K562 (cell line): ENCODE measurements at regions not wholly inside any gene's neighbourhood (a gene's known extent, or its start where the extent isn't known, plus 50 kb on each side); places are given as distances from the start of the nearest gene placed in this dataset.

Experiments
- BHLHE40 ChIP-seq: IDR thresholded peaks from 2 replicates; pipeline ENCODE4 v1.6.1; 2011; ENCODE audit warnings: low read length, improper control_type of control experiment
- DIDO1 ChIP-seq: fragments of 450-650 bp; IDR thresholded peaks from 2 replicates; pipeline ENCODE4 v1.6.1; 2016; ENCODE audit warnings: low read depth, missing biosample characterization, missing genetic modification characterization
- NR2C2 ChIP-seq, 2 experiments: fragments of 200-800 bp in 1 of 2; sonication (Bioruptor generic) in 1 of 2; sonication (generic) in 1 of 2; formaldehyde crosslinking in 1 of 2; IDR thresholded peaks; 2 replicates each; pipeline versions ENCODE4 v1.6.1 to v1.8.0; 2016 to 2022; ENCODE audit warnings: mild to moderate bottlenecking in 1 of 2, missing compliant biosample characterization in 1 of 2, missing genetic modification characterization in 1 of 2, missing genetic modification reagents in 1 of 2
- POLR2A ChIP-seq: fragments of 450-650 bp; conservative IDR thresholded peaks from 2 replicates; pipeline ENCODE4 v1.6.1; 2016
- POLR3G ChIP-seq: IDR thresholded peaks from 2 replicates; pipeline ENCODE4 v1.6.1; 2011; ENCODE audit not compliant: insufficient read length, insufficient replicate concordance; ENCODE audit errors: extremely low read depth
- RBFOX2 ChIP-seq: fragments of 200-400 bp; formaldehyde crosslinking; IDR thresholded peaks from 2 replicates; pipeline ENCODE4 v1.6.1; 2017; ENCODE audit warnings: low read depth, mild to moderate bottlenecking, low read length, moderate library complexity
- SMARCA5 ChIP-seq: fragments of 450-650 bp; IDR thresholded peaks from 2 replicates; pipeline ENCODE4 v1.6.1; 2016
- YY1 ChIP-seq, 3 experiments: IDR thresholded peaks; 2 replicates each; pipeline ENCODE4 v1.6.1; 2011; ENCODE audit warnings: low read length in 2 of 3, mild to moderate bottlenecking in 2 of 3, moderate library complexity in 2 of 3, borderline replicate concordance in 1 of 3, control low read depth in 1 of 3, low read depth in 1 of 3; ENCODE audit not compliant: insufficient read depth in 3 of 3, insufficient replicate concordance in 2 of 3, control insufficient read depth in 1 of 3, insufficient read length in 1 of 3; ENCODE audit errors: extremely low read depth in 1 of 3
- ZBED1 ChIP-seq: IDR thresholded peaks from 2 replicates; pipeline ENCODE4 v1.6.1; 2014
- ZNF696 ChIP-seq: fragments of 250-450 bp; sonication (Bioruptor Pico); conservative IDR thresholded peaks from 2 replicates; pipeline ENCODE4 v1.4.0; 2020; ENCODE audit warnings: mild to moderate bottlenecking, moderate library complexity
- TF ChIP-seq, protein P1 (sequence below): fragments of 250-450 bp; sonication (Bioruptor Pico); IDR thresholded peaks from 2 replicates; pipeline ENCODE4 v1.9.0; 2021; ENCODE audit warnings: mild to moderate bottlenecking, inconsistent platforms
- TF ChIP-seq, protein P2 (sequence below): fragments of 250-450 bp; sonication (Bioruptor Pico); IDR thresholded peaks from 2 replicates; pipeline ENCODE4 v1.5.0; 2020; ENCODE audit warnings: mild to moderate bottlenecking
- TF ChIP-seq, protein P3 (sequence below): fragments of 450-650 bp; formaldehyde crosslinking; IDR thresholded peaks from 2 replicates; pipeline ENCODE4 v1.4.0; 2022; ENCODE audit warnings: mild to moderate bottlenecking, moderate library complexity
- TF ChIP-seq, protein P4 (sequence below): fragments of 200-800 bp; sonication (Bioruptor generic); IDR thresholded peaks from 2 replicates; pipeline ENCODE4 v1.6.1; 2017; ENCODE audit warnings: missing genetic modification characterization, missing compliant biosample characterization
- TF ChIP-seq, protein P5 (sequence below): fragments of 200-800 bp; sonication (Bioruptor generic); IDR thresholded peaks from 2 replicates; pipeline ENCODE4 v1.6.1; 2016; ENCODE audit warnings: missing genetic modification characterization, missing compliant biosample characterization

DNA sequence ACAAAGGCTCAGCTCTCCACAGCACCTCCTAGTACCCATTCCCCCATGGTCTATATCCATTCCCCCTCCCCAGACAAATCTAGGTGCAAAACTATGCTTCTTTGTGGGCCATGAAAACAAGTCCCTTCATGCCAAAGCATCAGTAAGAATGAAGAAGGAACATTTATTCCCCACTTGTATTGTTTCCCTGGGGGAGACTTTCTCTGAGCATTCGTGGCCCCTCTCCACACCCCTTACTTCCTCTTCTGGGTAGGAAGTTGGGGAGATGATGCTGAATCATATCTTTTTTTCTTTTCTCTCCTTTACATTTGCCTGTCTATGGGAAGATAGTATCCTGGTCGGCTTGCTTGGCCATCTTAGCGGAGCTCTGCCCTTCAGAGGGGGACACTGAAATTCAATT is 246.8 kb downstream of the NSG2 start (continued):
- TF ChIP-seq NR2C2 (CRISPR knock-in tag; IDR thresholded peaks at IDR 0.05) (no peak), NR2C2 (tag; IDR thresholded peaks at IDR 0.05) (0 out of 2 replicates have a peak, but pooled peaks have one; percentile 13), POLR2A (no peak), BHLHE40 (no peak), RBFOX2 (no peak), DIDO1 (peak; percentile 73), SMARCA5 (no peak), ZNF696 (CRISPR knock-in tag) (no peak), YY1 (IDR thresholded peaks at IDR 0.05; ENCODE audit: borderline replicate concordance in 1 of 3, control insufficient read depth in 1 of 3, extremely low read depth in 1 of 3, insufficient read depth in 3 of 3, insufficient read length in 1 of 3, insufficient replicate concordance in 2 of 3, low read depth in 1 of 3, low read length in 2 of 3) (no peak), POLR3G (no peak), ZBED1 (no peak)
- TF ChIP-seq, protein P1, sequence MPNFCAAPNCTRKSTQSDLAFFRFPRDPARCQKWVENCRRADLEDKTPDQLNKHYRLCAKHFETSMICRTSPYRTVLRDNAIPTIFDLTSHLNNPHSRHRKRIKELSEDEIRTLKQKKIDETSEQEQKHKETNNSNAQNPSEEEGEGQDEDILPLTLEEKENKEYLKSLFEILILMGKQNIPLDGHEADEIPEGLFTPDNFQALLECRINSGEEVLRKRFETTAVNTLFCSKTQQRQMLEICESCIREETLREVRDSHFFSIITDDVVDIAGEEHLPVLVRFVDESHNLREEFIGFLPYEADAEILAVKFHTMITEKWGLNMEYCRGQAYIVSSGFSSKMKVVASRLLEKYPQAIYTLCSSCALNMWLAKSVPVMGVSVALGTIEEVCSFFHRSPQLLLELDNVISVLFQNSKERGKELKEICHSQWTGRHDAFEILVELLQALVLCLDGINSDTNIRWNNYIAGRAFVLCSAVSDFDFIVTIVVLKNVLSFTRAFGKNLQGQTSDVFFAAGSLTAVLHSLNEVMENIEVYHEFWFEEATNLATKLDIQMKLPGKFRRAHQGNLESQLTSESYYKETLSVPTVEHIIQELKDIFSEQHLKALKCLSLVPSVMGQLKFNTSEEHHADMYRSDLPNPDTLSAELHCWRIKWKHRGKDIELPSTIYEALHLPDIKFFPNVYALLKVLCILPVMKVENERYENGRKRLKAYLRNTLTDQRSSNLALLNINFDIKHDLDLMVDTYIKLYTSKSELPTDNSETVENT (CRISPR knock-in tag): no peak
- TF ChIP-seq, protein P2, sequence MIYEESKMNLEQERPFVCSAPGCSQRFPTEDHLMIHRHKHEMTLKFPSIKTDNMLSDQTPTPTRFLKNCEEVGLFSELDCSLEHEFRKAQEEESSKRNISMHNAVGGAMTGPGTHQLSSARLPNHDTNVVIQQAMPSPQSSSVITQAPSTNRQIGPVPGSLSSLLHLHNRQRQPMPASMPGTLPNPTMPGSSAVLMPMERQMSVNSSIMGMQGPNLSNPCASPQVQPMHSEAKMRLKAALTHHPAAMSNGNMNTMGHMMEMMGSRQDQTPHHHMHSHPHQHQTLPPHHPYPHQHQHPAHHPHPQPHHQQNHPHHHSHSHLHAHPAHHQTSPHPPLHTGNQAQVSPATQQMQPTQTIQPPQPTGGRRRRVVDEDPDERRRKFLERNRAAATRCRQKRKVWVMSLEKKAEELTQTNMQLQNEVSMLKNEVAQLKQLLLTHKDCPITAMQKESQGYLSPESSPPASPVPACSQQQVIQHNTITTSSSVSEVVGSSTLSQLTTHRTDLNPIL (CRISPR knock-in tag): no peak
- TF ChIP-seq, protein P3, sequence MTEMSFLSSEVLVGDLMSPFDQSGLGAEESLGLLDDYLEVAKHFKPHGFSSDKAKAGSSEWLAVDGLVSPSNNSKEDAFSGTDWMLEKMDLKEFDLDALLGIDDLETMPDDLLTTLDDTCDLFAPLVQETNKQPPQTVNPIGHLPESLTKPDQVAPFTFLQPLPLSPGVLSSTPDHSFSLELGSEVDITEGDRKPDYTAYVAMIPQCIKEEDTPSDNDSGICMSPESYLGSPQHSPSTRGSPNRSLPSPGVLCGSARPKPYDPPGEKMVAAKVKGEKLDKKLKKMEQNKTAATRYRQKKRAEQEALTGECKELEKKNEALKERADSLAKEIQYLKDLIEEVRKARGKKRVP (CRISPR knock-in tag): no peak
- TF ChIP-seq, protein P4, sequence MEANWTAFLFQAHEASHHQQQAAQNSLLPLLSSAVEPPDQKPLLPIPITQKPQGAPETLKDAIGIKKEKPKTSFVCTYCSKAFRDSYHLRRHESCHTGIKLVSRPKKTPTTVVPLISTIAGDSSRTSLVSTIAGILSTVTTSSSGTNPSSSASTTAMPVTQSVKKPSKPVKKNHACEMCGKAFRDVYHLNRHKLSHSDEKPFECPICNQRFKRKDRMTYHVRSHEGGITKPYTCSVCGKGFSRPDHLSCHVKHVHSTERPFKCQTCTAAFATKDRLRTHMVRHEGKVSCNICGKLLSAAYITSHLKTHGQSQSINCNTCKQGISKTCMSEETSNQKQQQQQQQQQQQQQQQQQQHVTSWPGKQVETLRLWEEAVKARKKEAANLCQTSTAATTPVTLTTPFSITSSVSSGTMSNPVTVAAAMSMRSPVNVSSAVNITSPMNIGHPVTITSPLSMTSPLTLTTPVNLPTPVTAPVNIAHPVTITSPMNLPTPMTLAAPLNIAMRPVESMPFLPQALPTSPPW (CRISPR knock-in tag): peak; percentile 20; the same call in 1 of the 2 replicates
- TF ChIP-seq, protein P5, sequence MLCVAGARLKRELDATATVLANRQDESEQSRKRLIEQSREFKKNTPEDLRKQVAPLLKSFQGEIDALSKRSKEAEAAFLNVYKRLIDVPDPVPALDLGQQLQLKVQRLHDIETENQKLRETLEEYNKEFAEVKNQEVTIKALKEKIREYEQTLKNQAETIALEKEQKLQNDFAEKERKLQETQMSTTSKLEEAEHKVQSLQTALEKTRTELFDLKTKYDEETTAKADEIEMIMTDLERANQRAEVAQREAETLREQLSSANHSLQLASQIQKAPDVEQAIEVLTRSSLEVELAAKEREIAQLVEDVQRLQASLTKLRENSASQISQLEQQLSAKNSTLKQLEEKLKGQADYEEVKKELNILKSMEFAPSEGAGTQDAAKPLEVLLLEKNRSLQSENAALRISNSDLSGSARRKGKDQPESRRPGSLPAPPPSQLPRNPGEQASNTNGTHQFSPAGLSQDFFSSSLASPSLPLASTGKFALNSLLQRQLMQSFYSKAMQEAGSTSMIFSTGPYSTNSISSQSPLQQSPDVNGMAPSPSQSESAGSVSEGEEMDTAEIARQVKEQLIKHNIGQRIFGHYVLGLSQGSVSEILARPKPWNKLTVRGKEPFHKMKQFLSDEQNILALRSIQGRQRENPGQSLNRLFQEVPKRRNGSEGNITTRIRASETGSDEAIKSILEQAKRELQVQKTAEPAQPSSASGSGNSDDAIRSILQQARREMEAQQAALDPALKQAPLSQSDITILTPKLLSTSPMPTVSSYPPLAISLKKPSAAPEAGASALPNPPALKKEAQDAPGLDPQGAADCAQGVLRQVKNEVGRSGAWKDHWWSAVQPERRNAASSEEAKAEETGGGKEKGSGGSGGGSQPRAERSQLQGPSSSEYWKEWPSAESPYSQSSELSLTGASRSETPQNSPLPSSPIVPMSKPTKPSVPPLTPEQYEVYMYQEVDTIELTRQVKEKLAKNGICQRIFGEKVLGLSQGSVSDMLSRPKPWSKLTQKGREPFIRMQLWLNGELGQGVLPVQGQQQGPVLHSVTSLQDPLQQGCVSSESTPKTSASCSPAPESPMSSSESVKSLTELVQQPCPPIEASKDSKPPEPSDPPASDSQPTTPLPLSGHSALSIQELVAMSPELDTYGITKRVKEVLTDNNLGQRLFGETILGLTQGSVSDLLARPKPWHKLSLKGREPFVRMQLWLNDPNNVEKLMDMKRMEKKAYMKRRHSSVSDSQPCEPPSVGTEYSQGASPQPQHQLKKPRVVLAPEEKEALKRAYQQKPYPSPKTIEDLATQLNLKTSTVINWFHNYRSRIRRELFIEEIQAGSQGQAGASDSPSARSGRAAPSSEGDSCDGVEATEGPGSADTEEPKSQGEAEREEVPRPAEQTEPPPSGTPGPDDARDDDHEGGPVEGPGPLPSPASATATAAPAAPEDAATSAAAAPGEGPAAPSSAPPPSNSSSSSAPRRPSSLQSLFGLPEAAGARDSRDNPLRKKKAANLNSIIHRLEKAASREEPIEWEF (CRISPR knock-in tag): no peak
